ENCODE measurements at regions not wholly inside any gene's neighbourhood (a gene's known extent, or its start where the extent isn't known, plus 50 kb on each side); places are given as distances from the start of the nearest gene placed in this dataset.

- DNase-seq = no peak
Observed at GRCh38 chr2:16561676-16562075, 104.0 kb downstream of the CYRIA start.

DNA sequence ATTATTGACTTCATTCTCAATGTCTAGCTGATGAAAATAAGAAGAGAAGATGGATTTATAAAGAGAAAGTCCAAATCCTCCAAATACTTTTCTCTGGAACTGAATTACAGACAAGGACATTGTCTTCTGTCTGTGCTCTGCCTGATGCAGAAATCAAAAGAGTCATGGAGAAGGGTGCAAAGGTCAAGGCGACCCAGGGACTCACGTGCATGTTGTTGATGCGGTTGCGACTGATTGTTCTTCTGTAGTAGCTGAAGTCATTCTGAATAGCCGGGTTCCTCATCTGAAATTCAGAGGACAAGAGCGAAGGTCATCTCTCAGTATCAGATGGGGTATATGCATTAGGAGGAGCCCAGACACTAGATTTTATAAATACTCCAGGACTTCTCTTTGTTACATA is 104.4 kb downstream of the CYRIA start:
- no peak for DNase-seq

DNA sequence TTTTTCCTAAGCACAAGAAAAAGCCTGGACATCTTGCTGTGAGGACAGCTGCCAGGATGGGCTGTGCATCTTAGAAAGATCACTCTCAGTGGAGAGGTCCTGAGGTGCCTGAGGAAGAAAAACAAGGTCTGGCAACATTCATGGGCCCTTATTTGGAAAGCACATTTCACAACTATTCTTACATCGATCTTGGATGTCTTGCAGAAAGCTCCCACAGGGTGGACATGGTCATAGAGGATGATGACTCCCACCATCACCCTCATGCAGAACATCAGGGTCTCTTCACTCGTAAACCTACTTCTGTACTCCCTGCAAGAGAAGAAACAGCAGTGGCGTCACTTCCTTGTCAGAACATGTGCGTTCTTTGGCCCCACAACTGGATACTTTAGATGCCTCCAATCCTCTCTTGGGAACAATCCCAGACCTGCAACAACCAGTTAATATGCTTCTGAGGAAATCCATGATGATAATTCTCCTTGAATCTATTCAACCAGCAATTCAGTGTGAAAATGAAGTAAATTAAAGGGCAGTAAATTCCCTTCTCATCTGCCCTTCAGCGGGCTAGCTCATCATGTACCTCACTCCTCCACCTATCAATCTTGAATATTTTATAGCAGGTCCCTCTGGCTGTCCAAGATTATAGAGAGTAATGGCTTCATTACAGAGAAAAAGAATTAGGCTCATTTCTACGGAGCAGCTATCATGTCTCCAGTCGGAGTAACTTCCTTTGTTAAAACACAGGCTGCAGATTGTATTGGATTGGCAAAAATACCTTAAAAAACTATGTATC is 106.2 kb downstream of the CYRIA start:
- no peak for DNase-seq

- DNase-seq = no peak
Observed at GRCh38 chr2:16554060-16554583, 111.5 kb downstream of the CYRIA start.

- DNase-seq = peak; percentile 11
Observed at GRCh38 chr2:16553226-16553625, 112.4 kb downstream of the CYRIA start.

- DNase-seq = no peak
Observed at GRCh38 chr2:16552202-16552601, 113.4 kb downstream of the CYRIA start.

DNA sequence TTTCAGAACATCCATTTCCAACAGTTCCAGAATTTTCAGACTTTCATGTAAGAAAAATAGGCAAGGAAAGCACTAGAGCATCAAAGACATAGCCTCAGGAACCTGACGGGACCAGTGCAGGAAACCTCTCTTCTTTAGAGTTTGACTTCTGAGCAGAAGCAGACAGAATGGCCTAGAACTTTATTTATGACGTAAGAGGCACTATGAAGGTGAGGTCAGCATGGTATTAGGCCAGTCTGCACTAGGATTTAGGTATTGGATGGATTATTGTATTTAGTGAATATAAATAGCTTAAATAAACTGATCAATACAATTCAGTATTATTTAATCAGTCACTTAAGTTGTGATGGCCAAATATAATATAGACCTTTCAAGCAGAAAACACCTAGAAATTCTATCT is 117.6 kb downstream of the CYRIA start:
- DNase-seq = no peak

- DNase-seq = peak; percentile 7
Observed at GRCh38 chr2:16546128-16546754, 119.4 kb downstream of the CYRIA start.

- DNase-seq = no peak
Observed at GRCh38 chr2:16538707-16539106, 126.9 kb downstream of the CYRIA start.

- no peak for DNase-seq
Observed at GRCh38 chr2:16537347-16537746, 128.3 kb downstream of the CYRIA start.

- no peak for DNase-seq
Observed at GRCh38 chr2:16526193-16526592, 139.4 kb downstream of the CYRIA start.

DNA sequence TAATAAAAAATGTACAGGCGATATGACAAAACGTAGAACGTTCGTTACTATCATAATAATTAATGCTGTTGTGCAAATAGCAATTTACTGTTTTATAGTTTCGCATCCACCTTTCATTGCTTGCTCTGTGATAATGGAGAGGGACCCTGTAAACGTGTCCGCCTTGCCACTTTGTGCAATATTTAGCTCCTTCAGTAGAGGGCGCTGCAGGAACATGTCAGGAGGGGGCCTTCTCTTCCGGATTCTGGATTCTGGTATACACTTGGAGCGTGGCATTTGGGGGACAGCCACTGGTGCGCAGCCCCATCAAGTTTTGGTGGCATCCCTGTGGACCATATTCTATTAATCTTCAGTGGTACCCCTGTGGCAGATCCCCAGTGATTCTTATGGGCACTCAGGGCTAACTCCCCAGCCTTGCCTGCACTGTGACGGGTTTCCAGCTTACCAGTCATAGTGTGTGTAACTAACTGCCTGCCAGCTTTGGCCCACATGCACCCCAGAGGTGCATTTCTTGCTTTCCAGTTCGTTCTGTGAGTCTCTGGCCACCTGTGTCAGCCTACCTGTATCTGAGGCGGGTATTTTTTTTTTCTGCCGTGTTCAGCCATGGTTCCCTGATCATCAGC is 140.3 kb downstream of the CYRIA start:
- DNase-seq = no peak

DNA sequence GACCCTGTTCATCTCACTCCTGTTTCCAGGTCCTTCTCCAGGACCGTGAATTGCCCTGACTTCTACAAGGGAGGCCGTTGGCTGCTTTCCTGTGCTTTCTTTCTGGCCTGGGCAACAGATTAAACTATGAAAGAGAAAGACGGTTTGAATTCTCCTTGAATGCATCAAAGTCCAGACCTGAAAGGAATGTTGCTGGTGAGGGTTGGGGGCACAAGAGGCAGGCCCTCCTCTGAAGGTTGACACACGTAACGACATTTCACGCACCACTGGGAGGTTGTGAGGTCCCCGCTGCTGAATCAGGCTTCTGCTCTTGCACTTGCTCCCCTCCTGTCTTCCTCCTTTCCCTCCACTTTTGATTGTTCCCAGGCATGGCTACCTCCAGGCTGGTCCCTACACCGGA is 141.9 kb downstream of the CYRIA start:
- no peak for DNase-seq

DNA sequence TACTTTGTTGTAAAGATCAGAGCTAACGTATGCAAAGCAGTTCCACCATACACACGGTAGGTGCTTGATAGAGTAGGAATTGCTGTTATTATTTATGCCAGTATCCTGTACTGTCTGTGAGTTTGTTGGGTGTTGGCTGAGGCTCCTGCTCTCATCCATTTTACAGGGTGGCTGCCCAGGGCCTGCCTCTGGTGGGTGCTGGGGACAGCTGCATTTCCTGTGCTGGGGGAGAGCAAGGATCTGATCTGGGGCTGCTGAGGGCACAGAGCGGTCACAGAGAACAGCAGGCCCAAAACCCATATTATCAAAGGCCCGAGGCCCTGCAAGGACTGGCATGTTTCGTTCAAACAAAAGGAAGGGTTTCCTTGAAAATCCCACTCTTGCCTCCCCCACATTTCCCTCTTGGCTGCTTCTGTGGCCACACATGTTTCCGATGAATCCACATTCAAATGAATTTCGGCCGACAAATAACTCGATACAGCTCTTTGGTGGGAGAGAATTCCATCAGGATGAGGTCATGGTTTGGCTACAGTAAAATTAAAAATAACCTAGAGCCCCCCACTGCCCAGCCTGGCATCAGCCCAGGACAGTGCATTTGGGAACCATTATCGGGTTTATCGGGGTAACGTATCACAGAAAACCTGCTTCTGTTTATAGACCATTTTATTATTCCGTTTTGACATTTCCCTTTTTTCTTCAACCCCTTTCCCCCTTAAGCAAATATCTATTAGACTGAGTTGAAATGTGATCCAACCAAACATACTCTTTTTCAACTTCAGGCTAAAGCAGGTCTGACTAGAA is 143.4 kb downstream of the CYRIA start:
- no peak for DNase-seq

GRCh38 chr2:16520891-16521290 is 144.7 kb downstream of the CYRIA start:
- DNase-seq = no peak

- DNase-seq = no peak
Observed at GRCh38 chr2:16515696-16516095, 149.9 kb downstream of the CYRIA start.

GRCh38 chr2:16513626-16514025 is 152.0 kb downstream of the CYRIA start:
- DNase-seq = no peak

DNA sequence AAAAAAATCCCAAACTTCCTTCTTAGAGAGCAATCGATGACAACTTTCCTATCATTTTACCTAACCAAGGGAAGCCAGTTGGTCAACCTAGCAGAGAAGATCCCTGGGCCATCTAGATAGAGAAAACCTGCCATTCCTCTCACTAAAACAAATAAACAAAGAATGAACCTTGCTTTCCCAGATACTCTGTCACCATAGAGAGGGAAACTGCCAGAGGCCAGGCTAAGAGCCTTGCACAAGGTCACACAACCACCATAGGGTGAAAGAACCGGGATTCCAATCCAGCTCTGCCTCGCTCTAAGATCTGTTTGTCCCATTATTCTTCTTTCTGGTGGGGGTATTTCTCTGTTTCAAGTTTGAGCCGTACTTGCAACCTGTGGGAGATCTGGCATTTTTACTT is 154.6 kb downstream of the CYRIA start:
- no peak for DNase-seq

- DNase-seq = no peak
Observed at GRCh38 chr2:16509042-16509441, 156.6 kb downstream of the CYRIA start.

GRCh38 chr2:16508490-16508851 is 157.2 kb downstream of the CYRIA start:
- DNase-seq = no peak

- no peak for DNase-seq
Observed at GRCh38 chr2:16507655-16508489, 157.8 kb downstream of the CYRIA start.

DNA sequence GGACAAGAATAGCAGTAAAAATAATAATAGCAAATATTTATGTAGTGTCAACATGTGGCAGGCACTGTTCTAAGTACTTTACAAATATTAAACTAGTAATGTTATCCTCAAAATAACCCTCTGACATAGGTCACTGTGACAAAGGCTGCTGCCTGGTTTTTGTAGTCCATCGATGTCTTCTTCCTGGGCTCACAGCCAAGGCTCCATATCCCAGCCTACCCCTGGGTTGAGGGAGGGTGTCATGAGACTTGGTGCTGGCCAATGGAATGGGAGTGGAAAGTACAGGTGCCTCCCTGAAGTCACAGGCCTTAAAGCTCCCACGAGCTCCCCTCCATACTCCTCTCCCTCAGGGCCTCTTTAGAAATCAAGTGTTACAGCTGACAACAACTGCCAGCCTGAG is 159.3 kb downstream of the CYRIA start:
- DNase-seq = no peak

Data from CD4-positive, alpha-beta T cell treated with Interleukin-12 subunit alpha and Interleukin-12 subunit beta, for 1 hour (primary cell).